Neutrophil (primary cell): ENCODE measurements at regions not wholly inside any gene's neighbourhood (a gene's known extent, or its start where the extent isn't known, plus 50 kb on each side); places are given as distances from the start of the nearest gene placed in this dataset.

ENCODE experiments used
- H3K27ac ChIP-seq: fragments of 200-600 bp; sonication (generic); 2 replicates; pipeline ENCODE4 v1.5.1; 2016; ENCODE audit warnings: mild to moderate bottlenecking, moderate library complexity
- H3K27me3 ChIP-seq: fragments of 200-600 bp; sonication (generic); 2 replicates; pipeline ENCODE4 v1.6.0; 2016; ENCODE audit warnings: mild to moderate bottlenecking
- H3K36me3 ChIP-seq: fragments of 200-600 bp; sonication (generic); 2 replicates; pipeline ENCODE4 v1.5.1; 2017
- H3K4me1 ChIP-seq, 2 experiments: fragments of 200-600 bp in 1 of 2; sonication (generic) in 1 of 2; 1 replicate in 1 of 2; 2 replicates in 1 of 2; pipeline versions ENCODE4 v1.5.1 to v1.6.1; 2013 to 2016; ENCODE audit warnings: low read depth in 1 of 2, low read length in 1 of 2, mild to moderate bottlenecking in 1 of 2, moderate library complexity in 1 of 2; ENCODE audit not compliant: control insufficient read depth in 1 of 2, insufficient read depth in 1 of 2
- H3K4me3 ChIP-seq, 2 experiments: fragments of 200-600 bp in 1 of 2; sonication (generic) in 1 of 2; 1 replicate in 1 of 2; 2 replicates in 1 of 2; pipeline ENCODE4 v1.5.1; 2013 to 2016; ENCODE audit warnings: low read depth in 1 of 2, low read length in 1 of 2, mild to moderate bottlenecking in 1 of 2, moderate library complexity in 1 of 2
- H3K9me3 ChIP-seq: fragments of 200-600 bp; sonication (generic); 2 replicates; pipeline ENCODE4 v1.5.1; 2016
- TF ChIP-seq, protein P1 (sequence below): fragments of 200-600 bp; sonication (generic); IDR thresholded peaks from 2 replicates; pipeline ENCODE4 v1.5.1; 2016; ENCODE audit warnings: antibody characterized with exemption

DNA sequence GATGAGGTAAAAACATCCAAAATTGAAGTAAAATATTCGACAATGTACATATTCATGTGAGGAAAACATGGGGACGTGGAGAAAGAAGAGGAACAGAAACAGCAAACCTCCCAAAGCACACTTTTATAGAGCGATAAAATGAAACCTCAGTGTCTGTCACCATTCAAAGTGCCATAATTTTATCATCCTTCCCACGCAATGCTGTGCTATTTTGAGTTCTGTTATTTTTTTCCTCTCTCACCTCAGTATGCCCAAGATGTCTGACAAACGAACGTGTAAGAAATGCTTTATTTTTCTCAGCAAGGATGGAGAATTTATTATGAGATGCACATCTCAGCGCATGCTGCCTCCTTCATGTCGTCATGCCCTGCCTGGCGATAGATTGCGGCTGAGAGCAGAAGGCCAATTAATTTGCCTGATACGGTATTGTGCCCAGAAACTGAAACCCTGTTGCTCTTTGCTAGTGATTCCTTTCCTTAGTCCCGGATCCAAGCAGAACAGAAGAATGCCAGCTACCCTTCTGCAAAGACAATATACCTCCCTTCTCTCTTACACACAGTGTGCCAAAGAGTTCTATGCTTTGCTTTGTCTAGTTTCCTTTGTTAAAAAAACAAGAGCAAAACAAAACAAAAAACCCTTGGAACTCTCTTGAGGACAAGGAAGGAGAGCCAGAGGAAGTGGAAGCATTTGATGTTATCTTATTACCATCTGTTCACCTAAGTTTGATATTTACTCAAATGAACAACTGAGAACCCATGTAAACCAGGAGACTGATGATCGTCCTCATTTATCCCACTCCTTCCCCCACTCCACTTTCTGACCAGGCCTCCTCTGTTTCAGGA, 192.4 kb downstream of the SEMA6A start:
- TF ChIP-seq, protein P1, sequence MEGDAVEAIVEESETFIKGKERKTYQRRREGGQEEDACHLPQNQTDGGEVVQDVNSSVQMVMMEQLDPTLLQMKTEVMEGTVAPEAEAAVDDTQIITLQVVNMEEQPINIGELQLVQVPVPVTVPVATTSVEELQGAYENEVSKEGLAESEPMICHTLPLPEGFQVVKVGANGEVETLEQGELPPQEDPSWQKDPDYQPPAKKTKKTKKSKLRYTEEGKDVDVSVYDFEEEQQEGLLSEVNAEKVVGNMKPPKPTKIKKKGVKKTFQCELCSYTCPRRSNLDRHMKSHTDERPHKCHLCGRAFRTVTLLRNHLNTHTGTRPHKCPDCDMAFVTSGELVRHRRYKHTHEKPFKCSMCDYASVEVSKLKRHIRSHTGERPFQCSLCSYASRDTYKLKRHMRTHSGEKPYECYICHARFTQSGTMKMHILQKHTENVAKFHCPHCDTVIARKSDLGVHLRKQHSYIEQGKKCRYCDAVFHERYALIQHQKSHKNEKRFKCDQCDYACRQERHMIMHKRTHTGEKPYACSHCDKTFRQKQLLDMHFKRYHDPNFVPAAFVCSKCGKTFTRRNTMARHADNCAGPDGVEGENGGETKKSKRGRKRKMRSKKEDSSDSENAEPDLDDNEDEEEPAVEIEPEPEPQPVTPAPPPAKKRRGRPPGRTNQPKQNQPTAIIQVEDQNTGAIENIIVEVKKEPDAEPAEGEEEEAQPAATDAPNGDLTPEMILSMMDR, result no peak
- H3K36me3 ChIP-seq, result no peaks in the 10 kb centered on the region
- no peaks in the 10 kb centered on the region for H3K27me3 ChIP-seq
- H3K27ac ChIP-seq, result no peak overlapping the region
- no peak overlapping the region for H3K4me3 ChIP-seq
- H3K9me3 ChIP-seq, result no peaks in the 10 kb centered on the region
- H3K4me1 ChIP-seq, result no peaks in the 10 kb centered on the region

DNA sequence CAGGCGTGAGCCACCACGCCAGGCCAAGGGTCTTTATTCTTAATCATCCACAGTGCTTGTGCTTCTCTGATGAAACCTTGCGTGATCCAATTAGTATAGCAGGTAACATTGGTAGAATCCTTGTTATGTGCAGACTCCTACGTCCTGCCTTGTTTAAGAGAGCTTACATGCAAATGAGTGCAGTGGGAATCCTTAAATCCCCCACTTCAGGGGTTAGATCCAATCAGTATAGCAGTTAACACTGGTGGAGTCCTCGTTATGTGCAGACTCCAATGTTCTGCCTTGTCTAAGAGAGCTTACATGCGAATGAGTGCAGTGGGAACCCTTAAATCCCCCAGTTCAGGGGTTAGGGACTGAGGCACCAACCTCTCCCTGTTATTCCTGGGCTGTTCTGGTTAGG, 193.4 kb downstream of the SEMA6A start:
- TF ChIP-seq, protein P1, result no peak
- no peaks in the 10 kb centered on the region for H3K4me1 ChIP-seq
- no peaks in the 10 kb centered on the region for H3K9me3 ChIP-seq
- H3K36me3 ChIP-seq, result no peaks in the 10 kb centered on the region
- H3K27me3 ChIP-seq, result no peaks in the 10 kb centered on the region
- no peak overlapping the region for H3K27ac ChIP-seq
- no peak overlapping the region for H3K4me3 ChIP-seq

DNA sequence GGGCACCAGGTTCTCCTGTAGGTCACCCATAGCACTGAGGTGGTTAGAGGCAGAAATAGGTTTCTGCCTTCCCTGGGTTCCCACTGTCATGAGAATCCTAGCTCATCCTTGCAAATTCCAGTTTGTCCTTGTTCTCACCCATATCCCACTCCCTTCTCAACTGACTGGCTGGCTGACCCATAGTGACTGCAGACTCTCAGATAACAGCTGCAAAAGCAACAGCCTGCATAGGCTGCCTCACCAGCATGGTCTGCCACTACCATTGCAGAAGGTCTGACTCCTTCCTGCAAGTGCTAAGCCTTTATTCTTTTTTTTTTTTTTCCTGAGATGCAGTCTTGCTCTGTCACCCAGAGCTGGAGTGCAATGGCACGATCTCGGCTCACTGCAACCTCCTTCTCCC, 194.0 kb downstream of the SEMA6A start:
- Histone ChIP-seq H3K27ac (no peak overlapping the region), H3K4me3 (no peak overlapping the region)
- TF ChIP-seq, protein P1, result no peak

DNA sequence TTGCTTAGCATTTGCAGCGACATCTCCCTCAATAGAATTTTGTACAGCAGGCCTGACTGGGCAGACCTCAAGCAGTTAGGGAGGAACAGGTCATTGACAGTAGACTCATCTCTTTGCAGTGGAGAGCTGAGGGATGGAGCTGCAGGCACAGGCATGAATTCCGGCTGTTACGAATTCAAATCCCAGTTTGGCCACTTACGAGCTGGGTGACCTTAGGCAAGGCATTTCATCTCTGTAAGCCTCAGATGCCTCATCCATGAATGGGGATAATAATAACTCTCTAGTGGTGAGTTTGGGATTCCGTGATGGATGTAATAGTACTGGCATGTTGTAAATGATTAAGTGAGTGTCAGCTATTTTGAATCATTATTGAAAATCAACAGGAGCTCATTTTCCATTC, 195.3 kb downstream of the SEMA6A start:
- no peaks in the 10 kb centered on the region for H3K36me3 ChIP-seq
- no peaks in the 10 kb centered on the region for H3K27me3 ChIP-seq
- no peak overlapping the region for H3K27ac ChIP-seq
- TF ChIP-seq, protein P1, result no peak
- H3K4me3 ChIP-seq, result no peak overlapping the region
- peaks cover 3 to 5% of the 10 kb centered on the region in 2 experiments for H3K4me1 ChIP-seq
- H3K9me3 ChIP-seq, result no peaks in the 10 kb centered on the region

More for the DNA sequence above, 194.0 kb downstream of the SEMA6A start:
- H3K27me3 ChIP-seq, result no peaks in the 10 kb centered on the region
- H3K36me3 ChIP-seq, result no peaks in the 10 kb centered on the region
- H3K4me1 ChIP-seq, result no peaks in the 10 kb centered on the region
- no peaks in the 10 kb centered on the region for H3K9me3 ChIP-seq

DNA sequence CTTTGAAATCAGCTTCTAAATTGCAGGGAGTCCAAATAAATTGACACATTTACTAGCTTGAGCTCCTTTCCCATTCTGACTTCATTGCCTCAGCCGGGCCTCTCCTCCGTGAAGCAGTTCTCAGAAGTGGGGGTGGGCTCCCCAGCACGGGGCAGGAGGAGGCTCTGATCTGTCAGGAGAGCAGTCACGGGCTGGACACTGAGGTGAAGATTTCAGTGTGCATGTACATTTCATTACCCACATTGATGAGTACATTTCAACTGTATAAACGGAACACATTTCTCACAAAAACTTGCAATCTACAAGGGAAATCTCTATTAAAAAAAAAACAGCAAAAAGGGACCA, 195.9 kb downstream of the SEMA6A start:
- Histone ChIP-seq H3K36me3 (no peaks in the 10 kb centered on the region), H3K4me3 (no peak overlapping the region), H3K27ac (no peak overlapping the region), H3K4me1 (peaks cover 6 to 9% of the 10 kb centered on the region in 2 experiments), H3K27me3 (no peaks in the 10 kb centered on the region), H3K9me3 (no peaks in the 10 kb centered on the region)
- TF ChIP-seq, protein P1, result no peak
